Activated CD4-positive, alpha-beta T cell treated with anti-CD3 and anti-CD28 coated beads, Interleukin-2, amount 10 ng/mL, durations not matched to agents 7 days and 5 days (primary cell): ENCODE measurements at regions not wholly inside any gene's neighbourhood (a gene's known extent, or its start where the extent isn't known, plus 50 kb on each side); places are given as distances from the start of the nearest gene placed in this dataset.

ENCODE experiments used
- CTCF ChIA-PET: fragments of 350-600 bp; sonication (Branson Sonifier 250); formaldehyde crosslinking; loops from one replicate; lab custom pipeline; 2021; ENCODE audit warnings: antibody characterized with exemption; lab: Charles Lee
- POLR2A ChIA-PET: fragments of 350-600 bp; sonication (Branson Sonifier 250); formaldehyde crosslinking; loops from one replicate; lab custom pipeline; 2021; ENCODE audit warnings: antibody characterized with exemption; lab: Charles Lee
- DNase-seq: peaks from one replicate; pipeline ENCODE4 v3.0.0-alpha.2; 2020
- H3K27ac Mint-ChIP-seq: one replicate; pipeline ENCODE4 v1.8.0; 2021; ENCODE audit warnings: mild to moderate bottlenecking, moderate library complexity, mixed read lengths
- H3K27me3 Mint-ChIP-seq: one replicate; pipeline ENCODE4 v1.8.0; 2021; ENCODE audit warnings: mixed read lengths
- H3K36me3 Mint-ChIP-seq: one replicate; pipeline ENCODE4 v1.8.0; 2021; ENCODE audit warnings: low read depth, mixed read lengths
- H3K4me1 Mint-ChIP-seq: one replicate; pipeline ENCODE4 v1.8.0; 2021; ENCODE audit warnings: mixed read lengths
- H3K4me3 Mint-ChIP-seq: one replicate; pipeline ENCODE4 v1.8.0; 2021; ENCODE audit warnings: mild to moderate bottlenecking, moderate library complexity, mixed read lengths
- H3K9me3 Mint-ChIP-seq: one replicate; pipeline ENCODE4 v1.8.0; 2021; ENCODE audit warnings: mixed read lengths

GRCh38 chr10:21326594-21327288 lies 198.7 kb downstream of the SKIDA1 start:
- no peaks in the 10 kb centered on the region for H3K9me3 Mint-ChIP-seq
- CTCF ChIA-PET, result no interaction called here
- no peak overlapping the region for H3K27ac Mint-ChIP-seq
- no peaks in the 10 kb centered on the region for H3K36me3 Mint-ChIP-seq
- peak; percentile 8 for DNase-seq
- no peak overlapping the region for H3K4me3 Mint-ChIP-seq
- H3K27me3 Mint-ChIP-seq, result no peaks in the 10 kb centered on the region
- no peaks in the 10 kb centered on the region for H3K4me1 Mint-ChIP-seq
- POLR2A ChIA-PET, result no interaction called here

GRCh38 chr10:21318540-21319167 lies 206.8 kb downstream of the SKIDA1 start:
- Mint-ChIP-seq H3K4me3 (no peak overlapping the region), H3K27me3 (no peaks in the 10 kb centered on the region), H3K9me3 (no peaks in the 10 kb centered on the region), H3K27ac (no peak overlapping the region), H3K36me3 (no peaks in the 10 kb centered on the region), H3K4me1 (no peaks in the 10 kb centered on the region)
- ChIA-PET POLR2A (interaction anchor here (0.6 kb wide), 1 partner anchor 388 kb away, joined by 5 read pairs; no protein-coding TSS in a partner anchor), CTCF (interaction anchor here (0.6 kb wide), 1 partner anchor 43 kb away, joined by 3 read pairs; no protein-coding TSS in a partner anchor)
- no peak for DNase-seq

- no peaks in the 10 kb centered on the region for H3K27me3 Mint-ChIP-seq
- H3K36me3 Mint-ChIP-seq, result no peaks in the 10 kb centered on the region
- no peaks in the 10 kb centered on the region for H3K4me1 Mint-ChIP-seq
- CTCF ChIA-PET, result no interaction called here
- H3K4me3 Mint-ChIP-seq, result no peak overlapping the region
- DNase-seq, result no peak
- no peak overlapping the region for H3K27ac Mint-ChIP-seq
- POLR2A ChIA-PET, result interaction anchor here (0.6 kb wide), 1 partner anchor 387 kb away, joined by 5 read pairs; no protein-coding TSS in a partner anchor
- H3K9me3 Mint-ChIP-seq, result no peaks in the 10 kb centered on the region
Measured at GRCh38 chr10:21317902-21318301, 207.6 kb downstream of the SKIDA1 start.

- no peaks in the 10 kb centered on the region for H3K9me3 Mint-ChIP-seq
- CTCF ChIA-PET, result interaction anchor here (0.6 kb wide), 1 partner anchor 36 kb away, joined by 3 read pairs; no protein-coding TSS in a partner anchor
Measured at GRCh38 chr10:21315645-21316220, 209.7 kb downstream of the SKIDA1 start.

GRCh38 chr10:21314906-21315644 lies 210.4 kb downstream of the SKIDA1 start:
- H3K36me3 Mint-ChIP-seq, result no peaks in the 10 kb centered on the region
- no peaks in the 10 kb centered on the region for H3K4me1 Mint-ChIP-seq
- no peak overlapping the region for H3K4me3 Mint-ChIP-seq
- ChIA-PET CTCF (no interaction called here), POLR2A (no interaction called here)
- DNase-seq, result no peak
- no peaks in the 10 kb centered on the region for H3K27me3 Mint-ChIP-seq
- no peak overlapping the region for H3K27ac Mint-ChIP-seq
- H3K9me3 Mint-ChIP-seq, result no peaks in the 10 kb centered on the region

More at GRCh38 chr10:21315645-21316220, 209.7 kb downstream of the SKIDA1 start:
- H3K4me3 Mint-ChIP-seq, result no peak overlapping the region
- H3K27ac Mint-ChIP-seq, result no peak overlapping the region
- POLR2A ChIA-PET, result no interaction called here
- no peak for DNase-seq
- no peaks in the 10 kb centered on the region for H3K4me1 Mint-ChIP-seq
- no peaks in the 10 kb centered on the region for H3K36me3 Mint-ChIP-seq
- no peaks in the 10 kb centered on the region for H3K27me3 Mint-ChIP-seq

DNA sequence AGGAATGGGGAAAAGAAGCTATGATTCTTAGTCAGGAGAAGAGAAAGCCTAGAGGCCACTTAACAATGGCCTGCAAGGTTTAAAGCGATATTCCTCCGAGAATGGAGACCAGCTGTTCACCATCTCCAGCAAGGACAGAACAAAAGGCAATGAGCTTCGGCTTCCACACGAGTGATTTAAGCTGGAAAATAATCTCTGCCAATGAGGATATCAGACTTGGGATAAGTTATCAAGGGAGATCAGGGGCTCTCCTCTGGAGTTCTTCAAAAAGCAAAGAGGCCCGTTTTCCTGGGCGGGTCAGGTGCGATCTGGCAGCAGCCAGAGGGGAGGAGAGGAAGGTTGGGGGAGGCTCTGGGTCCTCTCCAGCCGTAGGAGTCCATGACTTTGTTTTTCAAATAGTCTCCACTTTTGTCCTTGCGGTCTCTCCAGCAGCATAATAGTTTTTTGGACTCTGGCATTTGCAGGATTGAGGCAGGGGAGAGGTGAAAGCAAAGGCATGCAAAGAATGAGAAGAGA lies 211.3 kb downstream of the SKIDA1 start:
- DNase-seq, result no peak
- Mint-ChIP-seq H3K36me3 (no peaks in the 10 kb centered on the region), H3K4me3 (no peak overlapping the region), H3K9me3 (no peaks in the 10 kb centered on the region), H3K4me1 (no peaks in the 10 kb centered on the region), H3K27me3 (no peaks in the 10 kb centered on the region), H3K27ac (no peak overlapping the region)
- ChIA-PET POLR2A (no interaction called here), CTCF (no interaction called here)

DNA sequence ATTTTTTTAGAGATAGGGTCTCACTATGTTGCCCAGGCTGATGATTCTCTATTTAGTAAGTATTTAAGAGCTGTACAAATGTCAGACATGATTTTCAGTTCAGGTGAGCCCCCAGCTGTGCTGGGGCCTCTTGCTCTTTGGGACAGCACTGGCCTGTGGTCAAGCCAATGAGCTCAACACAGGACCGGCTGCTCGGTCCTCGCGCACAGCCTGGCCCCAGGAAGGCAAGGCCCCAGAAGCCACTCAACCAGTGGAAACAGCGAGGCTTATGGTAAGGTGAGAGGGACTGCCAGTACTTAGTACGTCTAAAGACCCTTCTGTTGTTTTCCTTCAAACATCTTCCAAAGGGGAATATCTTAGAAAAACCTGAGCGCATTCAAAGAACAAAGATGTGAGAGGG lies 211.8 kb downstream of the SKIDA1 start:
- H3K4me3 Mint-ChIP-seq, result no peak overlapping the region
- H3K9me3 Mint-ChIP-seq, result no peaks in the 10 kb centered on the region
- no peaks in the 10 kb centered on the region for H3K36me3 Mint-ChIP-seq
- no peaks in the 10 kb centered on the region for H3K27me3 Mint-ChIP-seq
- H3K27ac Mint-ChIP-seq, result no peak overlapping the region
- ChIA-PET POLR2A (no interaction called here), CTCF (no interaction called here)
- DNase-seq, result no peak
- no peaks in the 10 kb centered on the region for H3K4me1 Mint-ChIP-seq

DNA sequence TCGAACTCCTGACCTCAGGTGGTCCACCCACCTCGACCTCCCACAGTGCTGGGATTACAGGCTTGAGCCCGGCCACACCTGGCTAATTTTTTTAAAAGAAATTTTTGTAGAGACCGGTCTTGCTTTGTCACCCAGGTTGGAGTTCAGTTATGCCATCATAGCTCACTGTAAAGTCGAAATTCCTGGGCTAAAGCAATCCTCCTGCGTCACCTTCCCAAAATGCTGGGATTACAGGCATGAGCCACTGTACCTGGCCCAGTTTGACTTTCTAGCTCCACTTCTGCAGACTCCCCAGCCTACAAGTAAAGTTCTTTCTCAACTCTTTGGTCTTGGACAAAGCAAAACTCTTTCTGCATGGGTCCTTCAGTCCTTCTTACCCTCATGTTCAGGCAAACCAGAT lies 214.1 kb downstream of the SKIDA1 start:
- H3K36me3 Mint-ChIP-seq, result no peaks in the 10 kb centered on the region
- no peak overlapping the region for H3K4me3 Mint-ChIP-seq
- H3K27me3 Mint-ChIP-seq, result peaks cover 1% of the 10 kb centered on the region
- no peaks in the 10 kb centered on the region for H3K9me3 Mint-ChIP-seq
- no peak for DNase-seq
- H3K27ac Mint-ChIP-seq, result no peak overlapping the region
- ChIA-PET CTCF (no interaction called here), POLR2A (no interaction called here)
- no peaks in the 10 kb centered on the region for H3K4me1 Mint-ChIP-seq

DNA sequence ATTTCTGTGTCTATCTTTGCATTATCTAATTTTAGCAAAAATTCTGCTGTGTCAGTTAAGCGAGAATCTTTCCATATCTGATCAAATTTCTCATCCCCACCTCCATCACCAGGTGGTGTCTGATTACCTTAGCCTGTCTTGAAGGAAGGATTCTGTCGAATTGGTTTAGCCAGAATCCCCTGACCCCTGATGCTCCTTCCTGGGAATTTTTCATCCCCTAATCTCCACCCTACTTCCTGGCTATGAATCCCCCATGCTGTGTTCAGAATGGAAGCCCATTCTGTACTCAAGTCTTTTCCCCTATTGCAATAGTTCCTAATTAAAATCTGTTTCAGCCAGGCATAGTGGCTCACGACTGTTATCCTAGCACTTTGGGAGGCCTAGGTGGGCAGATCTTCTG lies 216.1 kb downstream of the SKIDA1 start:
- Mint-ChIP-seq H3K36me3 (no peaks in the 10 kb centered on the region), H3K27ac (no peak overlapping the region), H3K27me3 (peaks cover 1% of the 10 kb centered on the region), H3K4me3 (no peak overlapping the region), H3K9me3 (no peaks in the 10 kb centered on the region), H3K4me1 (no peaks in the 10 kb centered on the region)
- ChIA-PET POLR2A (no interaction called here), CTCF (no interaction called here)
- DNase-seq, result no peak

GRCh38 chr10:21308946-21309345 lies 216.5 kb downstream of the SKIDA1 start:
- Mint-ChIP-seq H3K36me3 (no peaks in the 10 kb centered on the region), H3K27me3 (peaks cover 1% of the 10 kb centered on the region), H3K4me3 (no peak overlapping the region), H3K4me1 (no peaks in the 10 kb centered on the region), H3K27ac (no peak overlapping the region), H3K9me3 (no peaks in the 10 kb centered on the region)
- DNase-seq, result no peak
- ChIA-PET POLR2A (no interaction called here), CTCF (no interaction called here)

DNA sequence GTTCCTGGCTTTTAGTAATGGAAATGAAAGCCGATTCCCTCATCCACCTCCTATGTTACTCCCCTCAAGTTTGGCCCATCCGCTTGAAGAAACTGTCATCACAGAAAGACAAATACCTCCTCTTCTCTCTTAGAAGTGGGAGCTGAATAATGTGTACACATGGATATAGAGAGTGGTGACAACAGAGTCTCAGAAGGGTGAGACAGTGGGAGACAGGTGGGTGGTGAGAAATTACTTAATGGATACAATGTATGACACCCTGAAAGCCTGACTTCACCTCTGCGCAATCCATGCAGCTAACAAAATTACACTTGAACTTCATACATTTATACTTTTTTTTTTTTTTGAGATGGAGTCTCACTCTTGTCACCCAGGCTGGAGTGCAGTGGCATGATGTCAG lies 217.5 kb downstream of the SKIDA1 start:
- CTCF ChIA-PET, result no interaction called here
- no peak overlapping the region for H3K27ac Mint-ChIP-seq
- no peak overlapping the region for H3K4me3 Mint-ChIP-seq
- no peaks in the 10 kb centered on the region for H3K9me3 Mint-ChIP-seq
- H3K36me3 Mint-ChIP-seq, result no peaks in the 10 kb centered on the region
- peaks cover 1% of the 10 kb centered on the region for H3K27me3 Mint-ChIP-seq
- no peaks in the 10 kb centered on the region for H3K4me1 Mint-ChIP-seq
- POLR2A ChIA-PET, result interaction anchor here (0.7 kb wide), 1 partner anchor 404 kb away, joined by 5 read pairs; no protein-coding TSS in a partner anchor
- no peak for DNase-seq

DNA sequence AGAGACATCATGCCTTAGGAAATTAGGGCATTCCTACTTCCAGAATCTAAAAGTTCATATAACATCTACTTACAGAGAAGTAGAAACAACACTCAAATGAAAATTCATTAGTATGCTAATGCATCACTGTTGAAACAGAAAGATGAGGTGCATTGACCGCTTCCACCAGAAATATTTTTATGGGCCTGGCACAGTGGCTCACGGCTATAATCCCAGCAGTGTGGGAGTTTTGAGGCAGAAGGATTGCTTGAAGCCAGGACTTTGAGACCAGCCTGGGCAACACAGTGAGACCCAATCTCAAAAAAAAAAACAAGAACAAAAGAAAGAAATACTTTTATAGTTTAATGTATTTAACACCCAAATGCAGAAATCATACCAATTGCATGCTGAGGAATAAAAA lies 220.9 kb downstream of the SKIDA1 start:
- H3K4me1 Mint-ChIP-seq, result no peaks in the 10 kb centered on the region
- DNase-seq, result no peak
- peaks cover 1% of the 10 kb centered on the region for H3K27me3 Mint-ChIP-seq
- H3K36me3 Mint-ChIP-seq, result no peaks in the 10 kb centered on the region
- POLR2A ChIA-PET, result no interaction called here
- H3K9me3 Mint-ChIP-seq, result no peaks in the 10 kb centered on the region
- CTCF ChIA-PET, result no interaction called here
- H3K4me3 Mint-ChIP-seq, result no peak overlapping the region
- no peak overlapping the region for H3K27ac Mint-ChIP-seq

GRCh38 chr10:21304198-21304597 lies 221.3 kb downstream of the SKIDA1 start:
- no peaks in the 10 kb centered on the region for H3K9me3 Mint-ChIP-seq
- H3K36me3 Mint-ChIP-seq, result no peaks in the 10 kb centered on the region
- no peaks in the 10 kb centered on the region for H3K4me1 Mint-ChIP-seq
- POLR2A ChIA-PET, result no interaction called here
- CTCF ChIA-PET, result no interaction called here
- no peak overlapping the region for H3K4me3 Mint-ChIP-seq
- no peak for DNase-seq
- H3K27me3 Mint-ChIP-seq, result peaks cover 1% of the 10 kb centered on the region
- no peak overlapping the region for H3K27ac Mint-ChIP-seq
